Prostate gland (tissue), 2 donors: ENCODE measurements at regions not wholly inside any gene's neighbourhood (a gene's known extent, or its start where the extent isn't known, plus 50 kb on each side); places are given as distances from the start of the nearest gene placed in this dataset.

Experiments
- DNase-seq: peaks from one replicate; pipeline ENCODE4 v3.0.0-alpha.2; 2019; ENCODE audit warnings: low spot score
- H3K27ac ChIP-seq, 2 donors: fragments of 200-600 bp; sonication (generic); 2 replicates each; pipeline ENCODE4 v1.5.1; 2017 to 2019
- H3K27me3 ChIP-seq: fragments of 200-600 bp; sonication (generic); replicated peaks from 2 replicates; pipeline ENCODE4 v1.5.1; 2019; ENCODE audit not compliant: insufficient read depth
- H3K36me3 ChIP-seq, 2 donors: fragments of 200-600 bp; sonication (generic); 1 replicate in 1 of 2; 2 replicates in 1 of 2; pipeline versions ENCODE4 v1.5.1 to v1.8.1; 2017 to 2019
- H3K4me1 ChIP-seq: fragments of 200-600 bp; sonication (generic); replicated peaks from 2 replicates; pipeline ENCODE4 v1.5.1; 2019
- H3K4me3 ChIP-seq, 2 donors: fragments of 200-600 bp; sonication (generic); 2 replicates each; pipeline ENCODE4 v1.5.1; 2017 to 2019
- H3K9me3 ChIP-seq: fragments of 200-600 bp; sonication (generic); 2 replicates; pipeline ENCODE4 v1.5.1; 2017
- POLR2A ChIP-seq: fragments of 450-650 bp; IDR thresholded peaks from one replicate; pipeline ENCODE4 v1.6.1; 2016; ENCODE audit warnings: antibody characterized with exemption, mild to moderate bottlenecking
- POLR2AphosphoS5 ChIP-seq: sonication (generic); formaldehyde crosslinking; IDR thresholded peaks from one replicate; pipeline ENCODE4 v1.6.1; 2017; ENCODE audit warnings: antibody characterized with exemption
- WGBS: methylation state at CpG from one replicate; pipeline ENCODE4 v1.1.5; 2018; 5-methylcytosine and 5-hydroxymethylcytosine counted together
- intact Hi-C: fragments of 100-400 bp; cut with DNase I; formaldehyde crosslinking; loops from one replicate; pipeline ENCODE4 v1.14.2; 2022
- TF ChIP-seq, protein P1 (sequence below), 4 experiments: fragments of 200-600 bp in 2 of 4; fragments of 450-650 bp in 2 of 4; sonication (generic) in 2 of 4; IDR thresholded peaks; 1 replicate in 3 of 4; 2 replicates in 1 of 4; pipeline ENCODE4 v1.5.1; 2016 to 2019; ENCODE audit warnings: antibody characterized with exemption in 4 of 4, mild to moderate bottlenecking in 2 of 4, moderate library complexity in 2 of 4

DNA sequence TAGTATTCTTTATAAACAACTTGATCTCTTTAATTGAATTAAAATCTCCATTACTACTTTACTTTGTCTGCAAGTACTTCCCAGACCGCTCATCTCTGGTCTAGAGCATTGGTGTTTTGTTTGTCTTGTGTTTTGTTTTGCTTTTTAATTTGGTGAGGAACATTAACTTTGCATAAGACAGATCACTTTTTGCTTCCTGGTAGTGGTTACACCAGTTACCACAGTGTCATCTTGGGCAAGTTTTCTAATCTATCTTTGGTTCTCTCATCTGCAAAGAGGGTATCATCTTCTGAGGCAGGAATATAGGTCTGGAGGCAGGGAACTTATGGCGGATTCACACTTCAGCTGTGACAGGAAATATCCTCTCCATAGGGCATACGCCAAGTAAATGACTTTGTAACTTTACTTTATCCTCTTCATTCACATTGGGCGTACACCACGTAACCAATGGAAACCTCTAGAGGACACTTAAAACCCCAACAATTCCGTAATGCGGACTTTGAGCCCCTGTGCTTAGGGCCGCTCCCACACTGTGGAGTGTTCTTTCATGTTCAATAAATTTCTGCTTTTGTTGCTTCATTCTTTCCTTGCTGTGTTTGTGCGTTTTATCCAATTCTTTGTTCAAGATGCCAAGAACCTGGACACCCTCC, 83.2 kb upstream of the JAZF1 start:
- no peaks in the 10 kb centered on the region for H3K9me3 ChIP-seq
- 93% methylated on average over 9 of the region's 9 CpGs for WGBS
- TF ChIP-seq, protein P1, sequence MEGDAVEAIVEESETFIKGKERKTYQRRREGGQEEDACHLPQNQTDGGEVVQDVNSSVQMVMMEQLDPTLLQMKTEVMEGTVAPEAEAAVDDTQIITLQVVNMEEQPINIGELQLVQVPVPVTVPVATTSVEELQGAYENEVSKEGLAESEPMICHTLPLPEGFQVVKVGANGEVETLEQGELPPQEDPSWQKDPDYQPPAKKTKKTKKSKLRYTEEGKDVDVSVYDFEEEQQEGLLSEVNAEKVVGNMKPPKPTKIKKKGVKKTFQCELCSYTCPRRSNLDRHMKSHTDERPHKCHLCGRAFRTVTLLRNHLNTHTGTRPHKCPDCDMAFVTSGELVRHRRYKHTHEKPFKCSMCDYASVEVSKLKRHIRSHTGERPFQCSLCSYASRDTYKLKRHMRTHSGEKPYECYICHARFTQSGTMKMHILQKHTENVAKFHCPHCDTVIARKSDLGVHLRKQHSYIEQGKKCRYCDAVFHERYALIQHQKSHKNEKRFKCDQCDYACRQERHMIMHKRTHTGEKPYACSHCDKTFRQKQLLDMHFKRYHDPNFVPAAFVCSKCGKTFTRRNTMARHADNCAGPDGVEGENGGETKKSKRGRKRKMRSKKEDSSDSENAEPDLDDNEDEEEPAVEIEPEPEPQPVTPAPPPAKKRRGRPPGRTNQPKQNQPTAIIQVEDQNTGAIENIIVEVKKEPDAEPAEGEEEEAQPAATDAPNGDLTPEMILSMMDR (IDR thresholded peaks at IDR 0.05) = no peak
- no peak for TF ChIP-seq POLR2A
- no peak for TF ChIP-seq POLR2AphosphoS5

DNA sequence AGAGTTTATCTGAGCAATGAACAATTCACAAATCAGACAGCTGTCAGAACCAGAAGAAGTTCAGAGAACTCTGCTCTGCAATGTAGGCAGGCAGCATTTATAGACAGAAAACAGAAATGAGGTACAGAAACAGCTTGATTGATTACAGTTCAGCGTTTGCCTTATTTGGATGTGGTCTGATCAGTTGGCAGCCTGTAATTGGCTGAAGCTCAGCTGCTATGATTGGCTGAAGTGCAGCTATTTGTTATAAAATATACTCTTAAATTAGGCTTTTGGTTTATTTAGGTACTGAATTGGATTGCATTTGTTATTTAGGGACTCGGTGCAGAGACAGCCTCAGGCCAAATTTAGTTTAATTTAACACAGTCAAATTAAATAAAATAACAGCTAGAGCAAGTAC, 85.8 kb upstream of the JAZF1 start:
- Histone ChIP-seq H3K27ac (no peak overlapping the region), H3K4me3 (no peak overlapping the region), H3K9me3 (no peaks in the 10 kb centered on the region), H3K4me1 (no peaks in the 10 kb centered on the region), H3K27me3 (no peaks in the 10 kb centered on the region), H3K36me3 (no peaks in the 10 kb centered on the region)
- 19% methylated on average over 2 of the region's 2 CpGs for WGBS
- no peak for DNase-seq
- TF ChIP-seq, protein P1 (IDR thresholded peaks at IDR 0.05) = no peak
- TF ChIP-seq POLR2AphosphoS5 (no peak), POLR2A (no peak)
- intact Hi-C loops = no loop called here

More for the DNA sequence above, 83.2 kb upstream of the JAZF1 start:
- no peak overlapping the region for H3K4me3 ChIP-seq
- no peaks in the 10 kb centered on the region for H3K36me3 ChIP-seq
- no peak for DNase-seq
- intact Hi-C loops = no loop called here
- H3K27ac ChIP-seq = no peak overlapping the region
- H3K4me1 ChIP-seq = no peaks in the 10 kb centered on the region
- H3K27me3 ChIP-seq = no peaks in the 10 kb centered on the region

DNA sequence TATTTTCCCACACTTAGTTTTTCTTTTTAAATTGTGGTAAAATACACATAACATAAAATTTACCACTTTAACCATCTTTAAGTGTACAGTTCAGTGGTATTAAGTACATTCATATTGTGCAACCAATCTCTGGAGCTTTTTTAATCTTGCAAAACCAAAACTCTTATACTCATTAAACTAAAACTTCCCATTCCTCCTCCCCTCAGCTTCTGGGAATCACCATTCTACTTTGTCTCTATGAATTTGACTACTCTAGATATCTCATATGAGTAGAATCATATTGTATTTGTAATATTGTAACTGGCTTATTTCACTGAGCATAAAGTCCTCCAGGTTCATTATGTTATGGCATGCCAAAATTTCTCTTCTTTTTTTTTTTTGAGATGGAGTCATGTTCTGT, 86.4 kb upstream of the JAZF1 start:
- Histone ChIP-seq H3K36me3 (no peaks in the 10 kb centered on the region), H3K27ac (no peak overlapping the region), H3K9me3 (no peaks in the 10 kb centered on the region), H3K27me3 (no peaks in the 10 kb centered on the region), H3K4me3 (no peak overlapping the region), H3K4me1 (no peaks in the 10 kb centered on the region)
- TF ChIP-seq POLR2A (no peak), POLR2AphosphoS5 (no peak)
- TF ChIP-seq, protein P1 (IDR thresholded peaks at IDR 0.05) = no peak
- intact Hi-C loops = no loop called here
- DNase-seq = no peak

DNA sequence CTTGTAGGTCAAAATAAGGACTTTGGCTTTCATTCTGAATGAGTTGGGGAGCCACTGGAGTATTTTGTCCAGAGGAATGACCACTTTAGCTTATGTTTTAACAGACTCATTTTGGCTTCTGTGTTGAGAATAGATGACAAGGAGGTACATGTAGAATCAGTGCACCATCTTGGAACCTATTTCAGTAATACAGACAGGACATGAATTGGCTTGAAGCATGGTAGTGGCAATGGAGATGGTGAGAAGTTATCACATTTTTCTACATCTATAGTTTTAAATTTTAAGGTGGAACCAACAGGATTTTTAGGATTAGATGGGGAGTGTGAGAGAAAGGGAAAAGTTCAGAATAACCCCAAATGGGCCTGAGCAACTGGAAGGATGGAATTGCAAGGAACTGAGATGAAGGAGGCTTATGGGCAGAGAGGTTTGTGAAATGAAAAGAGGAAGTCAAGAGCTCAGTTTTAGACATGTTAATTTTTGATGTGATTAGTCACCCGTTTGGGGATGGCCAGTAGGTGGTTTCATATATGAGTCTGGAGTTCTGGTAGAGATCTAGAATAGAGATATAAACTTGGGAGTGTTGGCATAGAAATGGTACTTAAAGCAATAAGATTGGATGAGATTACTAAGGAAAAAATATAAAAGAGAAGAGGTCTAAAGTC, 89.2 kb upstream of the JAZF1 start:
- Histone ChIP-seq H3K27ac (no peak overlapping the region), H3K9me3 (no peaks in the 10 kb centered on the region), H3K4me1 (no peaks in the 10 kb centered on the region), H3K27me3 (no peaks in the 10 kb centered on the region), H3K4me3 (no peak overlapping the region), H3K36me3 (no peaks in the 10 kb centered on the region)
- intact Hi-C loops = loop anchor here (5.0 to 10.0 kb wide), 2 partner anchors 85 to 163 kb away; partner anchors contain the start of gene JAZF1
- TF ChIP-seq POLR2A (no peak), POLR2AphosphoS5 (no peak)
- TF ChIP-seq, protein P1 (IDR thresholded peaks at IDR 0.05) = no peak
- 79% methylated on average over 1 of the region's 1 CpG for WGBS
- DNase-seq = no peak

DNA sequence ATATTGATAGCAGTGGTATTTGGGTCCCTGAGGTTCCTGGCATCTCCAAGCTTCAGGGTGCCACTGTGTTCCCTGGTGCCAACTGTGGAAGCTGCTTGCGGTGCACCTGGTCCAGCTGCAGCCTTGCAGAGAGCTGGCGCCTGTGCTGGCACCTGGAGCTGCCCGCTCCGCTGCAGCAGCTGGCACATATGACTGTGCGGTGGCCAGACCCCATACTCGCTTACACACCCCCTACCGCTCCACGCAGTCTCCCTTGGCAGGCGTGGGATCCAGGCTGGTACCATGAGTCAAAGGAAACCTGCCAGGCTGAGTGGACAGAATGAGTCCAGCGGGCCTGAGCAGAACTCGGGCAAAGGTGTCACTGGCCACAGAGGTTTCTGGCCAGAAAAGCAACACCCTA, 89.9 kb upstream of the JAZF1 start:
- TF ChIP-seq, protein P1 (IDR thresholded peaks at IDR 0.05) = no peak
- TF ChIP-seq POLR2A (no peak), POLR2AphosphoS5 (no peak)
- H3K4me3 ChIP-seq = no peak overlapping the region
- H3K4me1 ChIP-seq = no peaks in the 10 kb centered on the region
- H3K27ac ChIP-seq = no peak overlapping the region
- DNase-seq = no peak
- intact Hi-C loops = loop anchor here (5.0 to 10.0 kb wide), 2 partner anchors 86 to 163 kb away; partner anchors contain the start of gene JAZF1
- 97% methylated on average over 11 of the region's 11 CpGs for WGBS
- no peaks in the 10 kb centered on the region for H3K9me3 ChIP-seq
- no peaks in the 10 kb centered on the region for H3K36me3 ChIP-seq
- no peaks in the 10 kb centered on the region for H3K27me3 ChIP-seq
